Activated T-helper 2 cell treated with anti-CD3 and anti-CD28 coated beads, Interferon-gamma antibody, Interleukin-2, Interleukin-4, amounts not matched to agents 10 μg/mL and 5 μg/mL and 100 μg/mL, durations not matched to agents 14 hours and 24 hours and 36 hours (primary cell): ENCODE measurements at regions not wholly inside any gene's neighbourhood (a gene's known extent, or its start where the extent isn't known, plus 50 kb on each side); places are given as distances from the start of the nearest gene placed in this dataset.
"Not testable (repeated sequence)": the region's sequence is repeated elsewhere in the genome, so short reads cannot be mapped to it uniquely, and the experiment has no call there.

Experiments used
- DNase-seq: peaks from one replicate; pipeline ENCODE4 v3.0.0; 2021; ENCODE audit warnings: low spot score
- H3K27ac Mint-ChIP-seq: one replicate; pipeline ENCODE4 v1.8.0; 2021; ENCODE audit warnings: mixed read lengths
- H3K27me3 Mint-ChIP-seq: one replicate; pipeline ENCODE4 v1.8.0; 2021; ENCODE audit warnings: low read depth, mixed read lengths
- H3K36me3 Mint-ChIP-seq: one replicate; pipeline ENCODE4 v1.8.0; 2021; ENCODE audit warnings: low read depth, mixed read lengths
- H3K4me1 Mint-ChIP-seq: one replicate; pipeline ENCODE4 v1.8.0; 2021; ENCODE audit warnings: low read depth, mixed read lengths
- H3K4me3 Mint-ChIP-seq: one replicate; pipeline ENCODE4 v1.8.0; 2021; ENCODE audit warnings: low read depth, mild to moderate bottlenecking, moderate library complexity, mixed read lengths
- H3K9me3 Mint-ChIP-seq: one replicate; pipeline ENCODE4 v1.8.0; 2021; ENCODE audit warnings: mixed read lengths
- intact Hi-C: fragments of 100-400 bp; cut with micrococcal nuclease; formaldehyde crosslinking; loops from one replicate; pipeline ENCODE4 v1.15.1; 2023

DNA sequence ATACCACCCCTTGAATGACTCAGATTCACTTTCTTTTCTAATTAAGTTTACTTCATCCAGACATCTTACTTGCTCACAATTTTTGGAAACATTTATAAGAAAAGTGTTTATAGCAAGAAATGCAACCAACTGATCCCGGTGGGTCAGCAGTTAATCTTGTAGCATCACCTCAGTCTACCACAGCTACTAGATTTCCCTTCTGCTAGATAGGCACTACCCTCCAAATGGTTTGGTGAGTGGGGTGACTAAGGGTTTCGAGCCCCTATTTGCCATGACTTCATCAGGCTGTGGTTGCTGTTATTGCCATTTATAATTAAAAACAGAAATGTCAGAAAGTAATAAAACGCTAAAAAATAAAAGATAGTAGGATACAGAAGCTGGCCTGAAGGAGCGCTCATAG is 930.1 kb upstream of the GJE1 start:
- H3K27ac Mint-ChIP-seq, result no peak overlapping the region
- no peaks in the 10 kb centered on the region for H3K27me3 Mint-ChIP-seq
- no peak for DNase-seq
- no peaks in the 10 kb centered on the region for H3K9me3 Mint-ChIP-seq
- intact Hi-C loops, result no loop called here
- H3K4me1 Mint-ChIP-seq, result no peaks in the 10 kb centered on the region
- H3K36me3 Mint-ChIP-seq, result no peaks in the 10 kb centered on the region
- no peak overlapping the region for H3K4me3 Mint-ChIP-seq

GRCh38 chr6:141199074-141199473 is 933.7 kb upstream of the GJE1 start:
- Mint-ChIP-seq H3K9me3 (no peaks in the 10 kb centered on the region), H3K36me3 (no peaks in the 10 kb centered on the region), H3K27ac (no peak overlapping the region), H3K4me3 (no peak overlapping the region), H3K27me3 (no peaks in the 10 kb centered on the region), H3K4me1 (no peaks in the 10 kb centered on the region)
- no peak for DNase-seq
- intact Hi-C loops, result no loop called here

DNA sequence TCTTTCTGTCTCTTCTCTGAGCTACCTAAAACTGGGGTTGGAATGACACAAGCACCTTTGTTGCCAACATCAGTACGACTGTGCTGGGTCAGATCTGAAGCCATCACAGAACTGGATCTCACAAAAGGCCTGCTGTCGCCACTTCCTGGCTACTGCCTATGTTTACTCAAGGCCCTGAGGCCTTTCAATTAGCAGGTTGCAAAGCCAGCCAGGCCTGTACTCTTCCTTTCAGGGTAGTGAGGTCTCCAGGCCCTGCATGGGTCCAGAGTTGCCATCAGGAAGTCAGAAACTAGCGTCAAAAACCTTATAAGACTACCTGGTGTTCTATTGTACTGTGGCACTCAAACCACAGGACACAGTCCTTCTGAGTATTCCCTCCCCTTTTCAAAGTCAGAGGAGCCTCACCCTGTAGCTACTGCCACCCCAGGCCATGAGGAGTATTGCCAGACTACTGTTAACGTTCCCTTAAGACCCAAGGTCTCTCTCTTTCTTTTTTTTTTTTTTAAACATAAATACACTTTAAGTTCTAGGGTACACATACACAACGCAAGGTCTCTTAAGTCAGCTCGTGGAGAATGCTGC is 937.4 kb upstream of the GJE1 start:
- Mint-ChIP-seq H3K27me3 (no peaks in the 10 kb centered on the region), H3K4me1 (no peaks in the 10 kb centered on the region), H3K36me3 (no peaks in the 10 kb centered on the region), H3K9me3 (no peaks in the 10 kb centered on the region), H3K4me3 (no peak overlapping the region), H3K27ac (no peak overlapping the region)
- no peak for DNase-seq
- intact Hi-C loops, result no loop called here

DNA sequence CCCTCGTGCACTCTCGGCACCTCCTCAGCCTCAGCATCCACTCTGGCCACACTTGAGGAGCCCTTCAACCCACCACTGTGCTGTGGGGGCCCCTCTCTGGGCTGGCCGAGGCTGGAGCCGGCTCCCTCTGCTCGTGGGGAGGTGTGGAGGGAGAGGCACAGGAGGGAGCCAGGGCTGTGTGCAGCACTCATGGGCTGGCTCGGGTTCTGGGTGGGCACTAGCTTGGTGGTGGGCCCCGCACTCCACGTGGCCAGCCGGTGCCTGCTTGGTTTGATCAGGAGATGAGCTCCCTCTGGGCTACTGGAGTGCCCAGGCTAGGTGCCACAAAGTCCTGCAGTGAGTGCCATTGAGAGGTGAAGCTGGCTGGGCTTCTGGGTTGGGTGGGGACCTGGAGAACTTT is 949.4 kb upstream of the GJE1 start:
- Mint-ChIP-seq H3K4me1 (no peaks in the 10 kb centered on the region), H3K9me3 (peaks cover 11% of the 10 kb centered on the region), H3K4me3 (no peak overlapping the region), H3K36me3 (no peaks in the 10 kb centered on the region), H3K27me3 (no peaks in the 10 kb centered on the region), H3K27ac (no peak overlapping the region)
- intact Hi-C loops, result no loop called here
- no peak for DNase-seq

DNA sequence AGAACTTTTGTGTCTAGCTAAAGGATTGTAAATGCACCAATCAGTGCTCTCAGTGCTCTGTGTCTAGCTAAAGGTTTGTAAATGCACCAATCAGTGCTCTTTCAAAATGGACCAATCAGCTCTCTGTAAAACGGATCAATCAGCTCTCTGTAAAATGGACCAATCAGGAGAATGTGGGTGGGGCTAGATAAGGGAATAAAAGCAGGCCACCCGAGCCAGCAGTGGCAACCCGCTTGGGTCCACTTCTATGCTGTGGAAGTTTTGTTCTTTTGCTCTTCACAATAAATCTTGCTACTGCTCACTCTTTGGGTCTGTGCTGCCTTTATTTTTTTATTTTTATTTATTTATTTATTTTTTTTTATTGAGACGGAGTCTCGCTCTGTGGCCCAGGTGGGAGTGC is 957.3 kb upstream of the GJE1 start:
- intact Hi-C loops, result not testable (repeated sequence)

DNA sequence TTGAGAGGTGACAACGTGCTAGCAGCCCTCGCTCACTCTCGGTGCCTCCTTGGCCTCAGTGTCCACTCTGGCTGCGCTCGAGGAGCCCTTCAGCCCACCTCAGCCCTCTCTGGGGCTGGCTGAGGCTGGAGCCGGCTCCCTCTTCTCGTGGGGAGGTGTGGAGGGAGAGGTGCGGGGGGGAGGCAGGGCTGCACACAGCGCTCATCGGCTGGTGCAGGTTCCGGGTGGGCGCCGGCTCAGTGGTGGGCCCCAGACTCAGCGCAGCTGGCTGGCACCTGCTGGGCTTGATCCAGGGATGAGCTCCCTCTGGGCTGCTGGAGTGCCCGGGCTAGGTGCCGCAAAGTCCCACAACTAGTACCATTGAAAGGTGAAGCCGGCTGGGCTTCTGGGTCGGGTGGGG is 957.8 kb upstream of the GJE1 start:
- no peaks in the 10 kb centered on the region for H3K27me3 Mint-ChIP-seq
- H3K9me3 Mint-ChIP-seq, result no peaks in the 10 kb centered on the region
- H3K4me1 Mint-ChIP-seq, result no peaks in the 10 kb centered on the region
- intact Hi-C loops, result no loop called here
- DNase-seq, result no peak
- H3K4me3 Mint-ChIP-seq, result no peak overlapping the region
- H3K36me3 Mint-ChIP-seq, result no peaks in the 10 kb centered on the region
- H3K27ac Mint-ChIP-seq, result no peak overlapping the region

More for the DNA sequence above, 957.3 kb upstream of the GJE1 start:
- not testable (repeated sequence) for H3K27me3 Mint-ChIP-seq, H3K4me1 Mint-ChIP-seq, H3K4me3 Mint-ChIP-seq, H3K36me3 Mint-ChIP-seq, H3K27ac Mint-ChIP-seq, DNase-seq, H3K9me3 Mint-ChIP-seq

GRCh38 chr6:141173529-141173928 is 959.2 kb upstream of the GJE1 start:
- intact Hi-C loops, result no loop called here
- H3K27ac Mint-ChIP-seq, result no peak overlapping the region
- no peaks in the 10 kb centered on the region for H3K27me3 Mint-ChIP-seq
- H3K9me3 Mint-ChIP-seq, result no peaks in the 10 kb centered on the region
- no peak for DNase-seq
- no peaks in the 10 kb centered on the region for H3K4me1 Mint-ChIP-seq
- no peaks in the 10 kb centered on the region for H3K36me3 Mint-ChIP-seq
- no peak overlapping the region for H3K4me3 Mint-ChIP-seq

GRCh38 chr6:141169419-141169818 is 963.3 kb upstream of the GJE1 start:
- no peaks in the 10 kb centered on the region for H3K27me3 Mint-ChIP-seq
- DNase-seq, result no peak
- no peaks in the 10 kb centered on the region for H3K9me3 Mint-ChIP-seq
- no peak overlapping the region for H3K4me3 Mint-ChIP-seq
- intact Hi-C loops, result no loop called here
- no peak overlapping the region for H3K27ac Mint-ChIP-seq
- no peaks in the 10 kb centered on the region for H3K36me3 Mint-ChIP-seq
- no peaks in the 10 kb centered on the region for H3K4me1 Mint-ChIP-seq

- Mint-ChIP-seq H3K9me3 (no peaks in the 10 kb centered on the region), H3K36me3 (no peaks in the 10 kb centered on the region), H3K4me3 (no peak overlapping the region), H3K4me1 (no peaks in the 10 kb centered on the region), H3K27me3 (no peaks in the 10 kb centered on the region), H3K27ac (no peak overlapping the region)
- DNase-seq, result no peak
- intact Hi-C loops, result no loop called here
Measured at GRCh38 chr6:141167945-141168344, 964.8 kb upstream of the GJE1 start.

DNA sequence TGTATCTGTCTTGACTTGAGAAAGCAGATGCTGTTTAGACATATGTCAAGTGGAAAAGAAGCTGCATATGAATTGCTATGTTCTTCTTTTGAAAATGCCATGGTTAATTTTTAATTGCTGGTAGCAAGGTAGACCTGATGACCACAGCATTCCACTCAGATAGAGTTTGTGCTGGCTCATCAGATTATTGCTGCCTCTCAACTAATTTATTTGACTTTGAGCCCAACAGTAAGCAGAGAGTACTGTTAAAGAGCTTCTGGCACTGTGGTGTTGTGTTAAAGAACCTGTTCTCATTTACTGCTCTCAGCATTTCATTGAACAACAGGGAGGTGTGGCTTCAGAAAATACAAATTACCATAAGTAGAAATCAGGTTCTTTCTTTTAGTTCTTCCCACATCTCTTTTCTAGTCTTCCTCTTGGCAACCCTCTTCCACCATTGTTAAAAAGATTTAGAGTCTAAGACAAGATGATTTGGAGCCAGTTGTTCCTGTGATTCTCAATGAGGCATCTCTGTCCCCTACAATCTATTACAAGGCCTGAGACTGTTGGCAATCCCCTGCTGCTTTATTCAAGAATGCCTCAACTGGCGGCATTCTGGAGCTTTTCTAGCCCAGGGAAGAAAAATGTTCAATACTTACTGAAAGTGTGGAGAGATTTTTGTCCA is 967.6 kb upstream of the GJE1 start:
- no peak overlapping the region for H3K4me3 Mint-ChIP-seq

GRCh38 chr6:141164042-141164743 is 968.5 kb upstream of the GJE1 start:
- no peak overlapping the region for H3K27ac Mint-ChIP-seq
- H3K4me1 Mint-ChIP-seq, result no peaks in the 10 kb centered on the region
- DNase-seq, result no peak
- no peaks in the 10 kb centered on the region for H3K36me3 Mint-ChIP-seq
- H3K27me3 Mint-ChIP-seq, result no peaks in the 10 kb centered on the region
- H3K4me3 Mint-ChIP-seq, result no peak overlapping the region
- H3K9me3 Mint-ChIP-seq, result no peaks in the 10 kb centered on the region
- intact Hi-C loops, result no loop called here

More for the DNA sequence above, 967.6 kb upstream of the GJE1 start:
- Mint-ChIP-seq H3K4me1 (no peaks in the 10 kb centered on the region), H3K36me3 (no peaks in the 10 kb centered on the region), H3K9me3 (no peaks in the 10 kb centered on the region), H3K27ac (no peak overlapping the region), H3K27me3 (no peaks in the 10 kb centered on the region)
- no peak for DNase-seq
- intact Hi-C loops, result no loop called here

DNA sequence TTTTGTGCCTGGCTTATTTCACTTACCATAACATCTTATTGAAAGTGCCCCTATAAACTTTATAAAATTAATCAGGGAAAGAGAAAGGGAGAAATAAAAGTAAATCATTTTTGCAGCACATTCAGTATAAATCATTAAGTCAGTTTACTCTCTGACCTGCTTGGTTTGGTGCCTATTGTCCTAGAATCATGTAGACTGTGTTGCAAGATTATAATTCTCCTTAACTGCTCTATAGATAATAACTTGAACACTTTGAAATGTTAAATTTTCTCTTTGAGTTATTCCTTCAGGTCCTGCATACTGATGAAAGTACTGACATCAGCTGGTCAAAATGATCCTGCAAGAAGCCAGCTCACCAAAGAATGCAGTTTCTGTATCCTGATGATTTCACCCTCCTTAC is 969.6 kb upstream of the GJE1 start:
- no peak for DNase-seq
- Mint-ChIP-seq H3K36me3 (no peaks in the 10 kb centered on the region), H3K27ac (no peak overlapping the region), H3K4me1 (no peaks in the 10 kb centered on the region), H3K27me3 (no peaks in the 10 kb centered on the region), H3K9me3 (no peaks in the 10 kb centered on the region), H3K4me3 (no peak overlapping the region)
- intact Hi-C loops, result no loop called here

DNA sequence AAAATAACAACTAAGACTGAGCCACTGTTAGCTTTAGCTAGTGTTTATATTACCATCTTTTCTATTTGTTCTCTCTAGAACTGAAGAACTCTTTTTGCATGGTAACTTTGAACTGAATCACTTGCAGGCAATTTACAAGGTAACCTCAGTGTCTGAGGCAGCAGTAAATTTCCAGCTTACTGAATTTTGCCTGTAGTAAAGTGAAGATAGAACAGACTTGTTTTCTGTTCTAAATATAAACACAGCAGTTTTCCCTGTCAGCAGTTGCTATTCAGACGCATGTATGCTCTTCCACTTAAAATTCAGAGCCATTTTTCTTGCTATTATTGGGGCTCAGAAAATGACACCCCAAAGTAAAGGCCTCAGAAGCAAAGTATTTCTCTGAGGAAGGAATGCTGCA is 974.0 kb upstream of the GJE1 start:
- no peak for DNase-seq
- Mint-ChIP-seq H3K36me3 (no peaks in the 10 kb centered on the region), H3K9me3 (no peaks in the 10 kb centered on the region), H3K4me1 (no peaks in the 10 kb centered on the region), H3K27ac (no peak overlapping the region), H3K4me3 (no peak overlapping the region), H3K27me3 (no peaks in the 10 kb centered on the region)
- intact Hi-C loops, result no loop called here
